ENCODE measurements at regions not wholly inside any gene's neighbourhood (a gene's known extent, or its start where the extent isn't known, plus 50 kb on each side); places are given as distances from the start of the nearest gene placed in this dataset.
"Not testable (repeated sequence)": the region's sequence is repeated elsewhere in the genome, so short reads cannot be mapped to it uniquely, and the experiment has no call there.

DNA sequence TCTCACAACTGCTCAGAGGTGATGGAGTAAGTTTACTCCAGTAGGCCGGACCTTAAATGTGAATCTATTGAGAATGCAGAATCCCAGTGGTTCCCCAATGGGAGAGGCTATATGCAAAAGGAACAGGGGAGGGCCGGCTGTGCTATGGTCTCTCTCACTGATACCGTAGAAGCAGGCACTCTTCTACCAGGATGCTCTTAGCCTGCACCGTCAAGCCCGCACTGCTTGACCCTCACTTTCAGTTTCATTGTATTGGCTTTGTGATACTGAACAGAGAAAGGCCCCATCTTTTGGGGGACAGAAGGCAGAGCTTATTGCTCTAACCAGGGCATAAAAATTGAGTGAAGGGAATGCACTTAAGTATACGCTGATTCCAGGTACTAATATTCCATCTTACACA, 615.0 kb upstream of the RGMB start:
- CTCF ChIA-PET, result no interaction called here
- POLR2A ChIA-PET, result no interaction called here

DNA sequence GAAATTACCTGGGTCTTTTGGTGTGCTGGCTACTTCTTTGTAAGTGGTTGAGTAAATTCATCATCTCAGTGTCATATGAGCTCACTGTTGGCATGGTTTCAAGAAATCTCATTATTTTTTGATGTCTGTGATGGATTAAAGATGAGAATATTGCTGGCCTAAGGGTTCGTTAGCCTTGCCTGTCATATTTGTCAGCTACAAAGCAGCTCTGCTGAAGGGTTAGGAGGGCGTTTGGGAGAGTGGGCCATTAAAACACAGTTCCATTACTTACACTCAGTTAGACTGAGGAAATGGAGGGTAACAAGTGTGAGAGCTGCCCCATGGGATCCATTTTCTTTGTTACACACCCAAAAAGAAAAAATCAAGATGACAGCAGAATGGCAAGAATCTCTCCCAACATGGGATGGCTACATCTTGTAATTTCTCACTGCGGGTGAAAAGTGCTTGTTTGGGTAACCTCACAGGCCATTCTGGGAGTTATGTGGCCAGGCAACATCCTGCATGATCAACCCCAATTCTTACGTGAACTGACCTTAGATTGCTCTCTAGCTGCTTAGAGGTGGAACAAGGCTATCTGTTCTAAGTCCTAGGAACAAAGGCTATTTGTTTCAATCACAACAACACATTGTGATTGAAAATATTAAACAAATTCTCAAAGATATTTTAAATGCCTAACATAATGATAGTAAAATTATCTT, 609.5 kb upstream of the RGMB start:
- POLR2A ChIA-PET, result no interaction called here
- CTCF ChIA-PET, result no interaction called here

DNA sequence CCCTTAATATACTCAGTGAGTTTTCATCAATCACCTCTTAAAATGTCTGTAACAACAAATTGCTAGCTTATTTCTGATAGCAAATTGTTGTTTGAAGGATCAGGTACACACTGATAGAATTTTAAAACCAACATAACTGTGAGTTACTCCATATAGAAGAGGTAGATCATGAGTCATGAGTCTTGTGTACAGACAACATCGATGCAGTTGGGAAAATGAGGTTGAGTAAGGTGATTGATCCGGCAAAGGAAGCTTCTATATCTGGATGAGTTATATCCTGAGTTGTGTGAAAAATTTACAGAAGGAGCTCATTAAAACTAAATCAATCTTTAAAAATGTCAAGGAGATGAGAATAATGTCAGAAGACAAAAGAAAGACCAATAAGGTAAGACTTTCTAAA, 604.6 kb upstream of the RGMB start:
- ChIA-PET CTCF (no interaction called here), POLR2A (no interaction called here)

DNA sequence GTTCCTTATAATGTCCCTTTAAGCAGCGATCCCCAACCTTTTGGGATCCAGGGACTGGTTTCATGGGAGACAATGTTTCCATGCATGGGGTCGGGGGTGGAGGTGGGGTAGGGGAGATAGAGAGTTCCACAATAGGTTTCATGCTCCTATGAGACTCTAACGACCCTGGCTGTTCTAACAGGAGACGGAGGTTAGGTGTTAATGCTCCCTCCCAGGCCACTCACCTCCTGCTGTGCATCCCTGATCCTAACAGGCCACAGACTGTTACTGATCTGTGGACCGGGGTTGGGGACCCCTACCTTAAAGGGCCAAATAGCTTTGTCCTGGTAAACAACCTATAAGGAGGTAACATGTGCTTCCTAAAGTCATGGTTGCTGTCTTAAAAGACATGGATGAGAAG, 602.5 kb upstream of the RGMB start:
- ChIA-PET POLR2A (no interaction called here), CTCF (no interaction called here)

DNA sequence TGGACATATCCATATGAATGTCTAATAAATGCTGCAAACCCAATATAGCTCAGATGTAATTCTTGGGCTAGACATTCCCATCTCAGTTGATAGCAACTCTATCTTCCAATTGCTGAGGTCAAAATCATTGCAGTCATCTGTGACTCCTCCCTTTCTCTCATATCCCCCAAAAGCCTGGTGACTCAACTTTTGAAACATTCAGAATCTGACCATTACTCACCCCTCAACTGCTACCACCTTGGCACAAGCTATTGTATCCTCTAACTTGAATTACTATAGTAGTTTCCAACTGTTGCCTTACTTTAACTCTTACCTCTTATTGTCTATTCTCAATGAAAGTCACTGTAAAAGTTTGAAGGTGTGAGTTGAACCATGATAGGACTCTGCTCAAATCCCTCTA, 600.1 kb upstream of the RGMB start:
- CTCF ChIA-PET, result no interaction called here
- POLR2A ChIA-PET, result no interaction called here

DNA sequence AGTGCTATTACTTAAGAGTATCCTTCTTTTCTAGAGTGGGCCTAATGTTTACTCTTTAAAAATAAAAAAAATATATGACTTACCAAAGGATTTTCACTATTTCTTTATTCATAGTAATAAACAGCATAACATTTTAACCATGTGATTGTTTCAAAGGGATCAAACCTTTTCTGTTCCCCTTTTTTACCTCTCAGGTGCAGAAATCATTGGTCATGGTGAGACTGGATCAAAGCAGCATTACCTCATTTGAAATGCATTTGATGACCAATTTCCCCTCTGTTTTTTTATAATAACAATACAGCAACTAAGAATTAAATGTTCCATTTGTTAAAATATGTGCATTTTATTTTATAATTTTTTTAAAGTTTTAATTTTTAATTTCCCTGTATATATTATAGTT, 598.0 kb upstream of the RGMB start:
- CTCF ChIA-PET, result no interaction called here

DNA sequence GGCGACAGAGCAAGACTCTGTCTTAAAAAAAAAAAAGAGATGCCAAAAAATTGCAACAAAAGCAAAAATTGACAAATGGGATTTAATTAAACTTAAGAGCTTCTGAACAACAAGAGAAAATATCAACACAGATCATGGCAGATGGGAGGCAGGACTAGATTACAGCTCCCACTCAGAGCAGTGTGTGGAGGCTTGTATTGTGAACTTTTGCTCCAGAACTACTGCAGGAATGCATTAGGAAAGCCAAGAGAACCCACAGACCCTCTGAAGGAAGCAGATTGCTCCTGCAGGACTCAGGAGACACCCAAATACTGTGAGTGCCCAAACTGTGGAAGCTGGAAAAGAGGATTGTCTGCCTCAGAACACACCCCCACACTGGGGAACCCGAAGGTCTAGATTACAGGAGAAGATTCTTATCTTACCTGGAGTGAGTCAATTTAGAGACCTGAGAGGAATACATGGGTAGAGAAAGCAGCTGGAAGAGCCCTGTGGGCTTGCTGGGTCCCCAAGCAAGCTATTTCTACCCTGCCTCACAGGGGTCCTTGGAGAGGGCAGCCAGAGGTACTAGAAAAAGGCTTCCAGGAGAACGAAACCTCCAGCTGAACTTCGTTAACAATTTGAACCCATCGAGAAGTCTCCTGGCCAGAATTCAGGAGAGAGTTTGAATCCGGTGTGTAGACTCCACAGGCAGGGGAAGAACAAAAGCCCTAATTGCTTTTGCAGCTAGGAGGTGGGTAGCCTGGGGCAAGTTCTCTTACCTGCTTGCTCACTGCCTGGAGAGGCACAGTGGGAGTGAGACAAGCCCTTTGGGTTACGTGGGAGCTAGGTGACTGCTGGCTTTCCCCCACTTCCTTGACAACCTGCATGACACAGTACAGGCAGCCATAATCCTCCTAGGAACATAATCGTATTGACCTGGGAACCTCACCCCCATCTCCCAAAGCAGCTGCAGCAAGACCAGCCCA, 593.4 kb upstream of the RGMB start:
- CTCF ChIA-PET, result no interaction called here
- POLR2A ChIA-PET, result no interaction called here

More for the DNA sequence above, 598.0 kb upstream of the RGMB start:
- POLR2A ChIA-PET, result no interaction called here

DNA sequence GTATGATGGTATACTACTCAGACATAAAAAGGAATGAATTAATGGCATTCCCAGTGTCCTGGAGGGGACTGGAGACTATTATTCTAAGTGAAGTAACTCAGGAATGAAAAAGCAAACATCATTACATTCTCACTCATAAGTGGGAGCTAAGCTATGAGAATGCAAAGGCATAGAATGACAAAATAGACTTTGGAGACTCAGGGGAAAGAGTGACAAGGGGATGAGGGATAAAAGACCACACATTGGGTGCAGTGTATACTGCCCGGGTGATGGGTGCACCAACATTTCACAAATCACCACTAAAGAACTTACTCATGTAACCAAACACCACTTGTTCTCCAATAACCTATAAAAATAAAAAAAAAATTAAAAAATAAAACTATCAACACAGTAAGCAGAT, 587.3 kb upstream of the RGMB start:
- ChIA-PET POLR2A (no interaction called here), CTCF (no interaction called here)

DNA sequence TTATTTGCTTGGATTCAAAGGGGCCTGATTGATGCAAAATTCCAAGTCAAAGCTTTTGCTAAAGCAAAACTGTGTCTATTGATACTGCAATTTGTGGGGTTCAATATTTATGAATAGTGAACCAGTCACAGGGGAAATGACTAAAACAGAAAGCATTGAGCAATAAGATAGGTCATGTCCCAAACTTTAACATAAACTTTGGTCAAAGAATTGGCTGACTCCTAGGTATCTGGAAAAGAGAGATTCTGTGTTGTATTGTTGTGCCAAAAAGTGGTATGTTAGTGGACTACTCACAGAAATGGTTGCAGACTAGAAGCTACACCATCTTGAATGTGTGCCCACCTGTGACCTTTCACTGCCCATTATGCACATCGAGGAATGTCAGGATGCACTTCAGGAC, 585.5 kb upstream of the RGMB start:
- POLR2A ChIA-PET, result no interaction called here
- CTCF ChIA-PET, result no interaction called here

DNA sequence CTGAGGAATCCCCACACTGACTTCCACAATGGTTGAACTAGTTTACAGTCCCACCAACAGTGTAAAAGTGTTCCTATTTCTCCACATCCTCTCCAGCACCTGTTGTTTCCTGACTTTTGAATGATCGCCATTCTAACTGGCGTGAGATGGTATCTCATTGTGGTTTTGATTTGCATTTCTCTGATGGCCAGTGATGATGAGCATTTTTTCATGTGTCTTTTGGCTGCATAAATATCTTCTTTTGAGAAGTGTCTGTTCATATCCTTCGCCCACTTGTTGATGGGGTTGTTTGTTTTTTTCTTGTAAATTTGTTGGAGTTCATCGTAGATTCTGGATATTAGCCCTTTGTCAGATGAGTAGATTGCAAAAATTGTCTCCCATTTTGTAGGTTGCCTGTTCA, 583.1 kb upstream of the RGMB start:
- POLR2A ChIA-PET, CTCF ChIA-PET: not testable (repeated sequence)

DNA sequence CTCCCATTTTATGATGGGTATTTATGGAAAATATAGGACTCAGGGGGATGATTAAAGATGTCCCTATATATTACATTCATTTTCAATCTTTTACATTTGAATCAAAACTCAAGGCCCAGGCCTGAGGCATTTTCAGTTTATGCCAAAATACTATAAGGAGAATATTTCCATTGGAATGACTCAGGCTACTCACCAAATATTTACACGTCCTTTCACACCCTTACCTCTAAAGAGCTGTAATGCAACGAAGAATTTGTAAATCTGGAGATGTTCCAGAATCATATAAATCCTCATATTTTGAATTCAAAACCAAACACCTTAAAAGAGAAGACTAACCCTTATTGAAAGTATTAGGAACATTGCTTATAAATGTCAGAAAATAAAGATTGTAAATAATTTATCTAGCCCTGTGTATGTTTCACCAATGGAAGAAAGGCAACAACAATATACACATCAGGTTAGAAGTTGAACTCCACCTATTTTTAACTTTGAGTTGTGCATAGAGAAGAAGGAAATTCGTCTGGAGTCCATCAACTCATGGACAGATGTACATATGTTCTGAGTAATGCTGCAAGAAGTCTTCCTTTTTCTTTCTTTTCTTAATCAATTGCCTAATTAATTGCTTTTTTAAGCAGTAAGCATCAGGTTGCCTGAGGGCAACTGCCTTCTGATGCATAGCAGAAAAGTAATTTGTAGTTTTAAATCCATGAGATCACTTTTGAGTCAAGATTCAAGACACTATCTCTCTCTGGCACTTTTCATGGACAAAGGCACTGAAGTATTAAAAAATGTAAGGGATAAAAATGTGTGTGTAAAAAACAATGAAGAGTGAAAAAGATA, 579.3 kb upstream of the RGMB start:
- POLR2A ChIA-PET, result no interaction called here
- CTCF ChIA-PET, result no interaction called here

DNA sequence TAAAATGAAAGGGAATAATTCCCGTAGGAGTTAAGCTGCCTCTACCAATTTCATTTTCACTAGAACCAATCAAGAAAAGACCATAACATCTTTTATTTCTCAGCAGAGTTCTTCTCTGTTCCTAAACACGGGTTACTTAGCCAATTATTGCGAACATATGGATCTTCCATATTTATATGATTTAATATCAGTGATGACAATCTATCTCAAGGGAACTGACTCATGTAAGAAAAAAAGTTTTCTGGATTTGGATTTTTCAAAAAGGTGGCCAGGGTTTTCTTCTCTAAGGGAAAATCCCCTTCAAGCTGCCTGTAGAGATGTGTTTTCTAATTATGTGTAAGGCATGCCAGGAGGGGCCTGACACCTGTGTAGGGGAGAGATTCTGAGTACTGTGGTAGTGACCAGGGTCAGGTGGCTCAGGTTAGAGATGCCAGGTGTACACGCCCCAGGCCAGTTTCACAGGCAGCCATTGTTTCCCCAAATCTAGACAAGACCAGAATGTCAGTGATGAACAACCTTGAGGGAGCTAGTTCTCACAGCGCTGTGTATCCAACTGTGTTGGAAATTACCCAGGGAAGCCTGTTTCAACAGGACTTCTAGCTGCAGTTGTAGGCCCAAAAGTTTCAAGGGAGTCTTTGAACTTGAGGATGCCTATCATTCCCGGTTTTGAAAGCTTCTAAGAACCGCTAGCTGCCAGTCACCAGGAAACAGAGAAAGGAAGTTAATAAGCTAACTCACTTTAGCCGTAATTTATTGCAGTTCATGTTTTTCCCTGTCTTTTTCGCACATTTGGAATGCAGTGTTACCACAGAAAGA, 572.5 kb upstream of the RGMB start:
- CTCF ChIA-PET, result no interaction called here
- POLR2A ChIA-PET, result no interaction called here

DNA sequence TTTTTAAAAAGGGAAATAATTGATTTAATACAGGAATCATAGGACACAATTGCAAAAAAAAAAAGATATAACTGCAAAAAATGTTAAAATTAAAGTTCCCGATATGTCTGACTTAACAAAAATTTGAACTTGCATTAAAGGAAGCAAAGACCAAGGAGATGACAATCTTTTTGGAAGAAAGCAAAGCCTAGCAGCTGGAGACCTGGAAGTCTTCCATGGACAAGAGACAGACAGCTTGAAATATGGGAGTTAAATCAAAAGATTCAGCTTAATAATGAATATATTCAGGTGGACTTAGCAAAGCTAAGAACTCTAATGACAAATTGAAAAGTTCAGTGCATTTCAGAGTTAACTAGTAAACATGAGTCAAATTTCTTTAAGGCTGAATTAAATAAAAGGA, 568.7 kb upstream of the RGMB start:
- CTCF ChIA-PET, result no interaction called here
- POLR2A ChIA-PET, result no interaction called here

DNA sequence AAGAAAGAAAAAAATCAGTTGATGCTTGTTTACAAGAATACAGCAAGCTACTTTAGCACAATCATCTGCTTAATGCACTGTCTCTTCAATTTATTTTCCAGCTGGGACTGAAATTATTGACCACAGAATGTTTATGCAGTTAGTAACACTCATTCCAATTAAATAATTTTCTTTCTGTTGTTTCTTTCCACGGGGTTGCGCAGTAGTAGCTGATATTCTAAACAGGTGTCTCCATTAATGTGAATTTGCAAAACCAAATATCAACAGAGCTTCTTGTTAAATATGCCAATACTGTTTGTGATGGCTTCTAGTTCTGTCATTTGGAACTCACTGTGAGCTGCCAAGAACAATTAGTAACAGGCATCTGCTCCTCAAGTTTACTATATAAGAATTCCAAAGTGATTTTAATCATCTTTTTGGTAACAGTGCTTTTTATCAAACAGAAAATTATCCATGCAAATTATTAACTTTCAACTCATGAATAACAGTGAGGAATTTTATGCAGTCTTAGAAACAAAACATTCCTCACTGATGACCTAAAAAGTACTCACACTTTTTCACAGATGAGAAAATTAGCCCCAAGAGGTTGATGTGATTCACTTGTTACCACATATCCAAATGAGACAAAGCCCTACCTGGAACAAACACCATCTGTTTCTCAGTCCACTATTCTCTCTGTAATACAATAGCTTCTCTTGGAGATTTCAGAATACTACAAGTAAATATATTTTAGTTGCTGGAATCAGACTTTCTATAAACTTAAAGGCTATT, 567.6 kb upstream of the RGMB start:
- ChIA-PET POLR2A (no interaction called here), CTCF (no interaction called here)

DNA sequence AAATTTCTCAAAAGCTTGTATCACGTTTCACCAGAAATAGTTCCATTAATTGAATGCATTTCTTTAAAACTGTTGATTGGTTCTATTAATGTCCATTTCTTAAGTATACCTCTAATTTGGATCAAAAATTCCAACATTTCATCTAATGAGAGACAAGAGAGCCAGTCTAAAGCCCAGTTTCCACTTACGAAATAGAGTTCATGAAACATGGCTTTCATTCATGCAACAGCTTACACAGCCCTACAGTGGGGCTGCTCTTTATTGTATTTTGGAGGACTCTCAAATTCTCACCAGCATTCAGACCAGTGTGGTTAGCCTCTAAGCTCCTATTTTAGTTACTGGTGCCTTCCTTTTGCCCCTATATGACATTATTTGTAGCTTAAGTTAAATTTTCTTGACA, 566.9 kb upstream of the RGMB start:
- CTCF ChIA-PET, result no interaction called here
- POLR2A ChIA-PET, result no interaction called here

DNA sequence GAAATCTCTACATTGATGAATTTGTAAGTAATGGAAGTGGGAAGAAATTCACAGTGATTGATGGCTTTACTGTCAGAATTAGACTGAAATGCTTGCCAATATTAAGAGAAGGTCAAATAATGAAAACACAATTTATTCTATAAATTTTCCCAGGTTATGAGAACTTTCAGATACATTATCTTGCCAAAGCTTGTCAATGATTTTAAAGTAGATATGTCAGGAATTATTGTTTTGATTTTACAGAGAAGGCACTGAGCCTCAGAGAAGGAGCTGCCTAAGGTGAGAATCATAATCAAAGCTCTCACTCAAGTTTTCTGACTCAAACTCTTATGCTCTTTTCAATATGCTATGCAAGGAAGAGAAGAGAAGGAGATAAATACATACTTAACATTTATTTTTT, 564.0 kb upstream of the RGMB start:
- CTCF ChIA-PET, result no interaction called here
- POLR2A ChIA-PET, result no interaction called here

DNA sequence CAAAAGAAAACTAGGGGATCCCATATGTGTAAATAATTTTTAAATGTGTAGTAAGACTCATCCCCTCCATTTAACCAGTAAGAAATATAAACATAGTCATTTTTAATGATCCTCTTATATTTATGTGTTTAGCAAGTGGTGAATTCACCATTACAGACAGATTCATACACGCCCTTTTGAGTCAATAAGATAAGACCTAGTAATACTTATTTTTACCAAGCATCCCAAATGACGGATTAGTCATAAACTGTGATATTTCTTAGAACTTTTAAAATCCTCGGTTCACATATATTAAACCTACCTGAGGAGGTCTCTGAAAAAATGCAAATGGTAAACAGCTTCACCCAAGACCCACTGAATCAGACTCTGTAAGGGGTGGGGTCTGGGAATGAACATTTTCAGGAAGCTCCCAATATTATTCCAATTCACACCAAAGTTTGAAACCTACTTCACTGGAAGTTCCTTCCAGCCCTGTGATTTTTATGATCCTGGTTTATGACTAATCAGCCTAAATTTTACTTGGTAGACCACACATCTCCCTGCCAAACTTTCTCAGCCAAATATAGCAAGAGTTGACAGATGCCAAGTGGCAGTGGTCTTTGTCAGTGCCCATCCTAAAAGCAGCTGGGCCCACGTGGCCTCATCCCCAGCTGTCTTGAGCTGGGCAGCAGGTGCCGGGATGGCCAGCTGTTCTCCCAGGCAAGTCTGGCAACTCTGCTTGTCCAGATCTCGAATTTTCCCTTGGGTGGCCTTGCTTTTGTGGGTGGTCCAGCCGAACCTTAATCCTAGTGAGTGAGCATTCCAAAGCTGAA, 559.0 kb upstream of the RGMB start:
- CTCF ChIA-PET, result no interaction called here
- POLR2A ChIA-PET, result no interaction called here

DNA sequence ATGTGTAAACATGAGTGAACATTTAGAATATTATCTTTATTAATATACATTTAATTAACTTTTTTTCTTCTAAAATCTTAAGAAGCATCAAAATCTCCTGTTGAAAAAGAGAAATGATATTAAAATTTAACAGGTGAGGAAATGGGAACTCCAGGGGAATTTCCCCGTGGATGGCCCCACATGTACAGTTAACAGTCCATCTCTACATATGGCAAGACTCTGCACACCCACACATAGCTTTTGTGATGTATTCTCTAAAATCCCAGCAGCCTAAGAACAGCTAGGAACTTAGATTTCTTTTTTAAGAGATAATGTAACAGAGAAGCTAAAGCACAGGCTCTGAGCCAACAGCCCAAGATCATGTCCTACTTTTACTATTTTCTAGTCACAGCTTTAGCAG, 556.3 kb upstream of the RGMB start:
- POLR2A ChIA-PET, result no interaction called here
- CTCF ChIA-PET, result no interaction called here

DNA sequence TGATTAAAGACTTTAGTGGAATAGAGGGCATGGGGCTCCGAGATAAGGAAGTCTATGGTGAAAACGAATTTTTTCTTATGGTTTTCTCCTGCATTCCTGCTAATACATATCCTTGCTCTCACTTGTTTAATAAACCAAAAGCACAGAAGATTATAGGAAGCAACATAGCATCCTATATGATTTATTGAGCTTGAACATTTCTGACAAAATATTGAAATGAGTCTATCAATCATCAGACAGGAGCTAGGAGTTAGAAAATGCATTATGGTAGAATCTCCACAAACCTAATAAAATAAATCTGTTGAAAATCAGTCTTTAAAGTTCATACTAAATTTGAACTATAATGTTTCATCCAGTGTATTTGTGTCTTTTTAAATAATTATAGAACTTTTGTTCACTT, 554.6 kb upstream of the RGMB start:
- POLR2A ChIA-PET, result no interaction called here
- CTCF ChIA-PET, result no interaction called here

Measured in activated CD8-positive, alpha-beta memory T cell treated with anti-CD3 and anti-CD28 coated beads for 36 hours (primary cell).